Stimulated activated CD8-positive, alpha-beta memory T cell treated with anti-CD3 and anti-CD28 coated beads, Interleukin-4, amount 100 ng/mL, for 4 hours (primary cell): ENCODE measurements at regions not wholly inside any gene's neighbourhood (a gene's known extent, or its start where the extent isn't known, plus 50 kb on each side); places are given as distances from the start of the nearest gene placed in this dataset.
"Not testable (repeated sequence)": the region's sequence is repeated elsewhere in the genome, so short reads cannot be mapped to it uniquely, and the experiment has no call there.

Experiments used
- DNase-seq, 2 donors: peaks; one replicate each; pipeline ENCODE4 v3.0.0-alpha.2; 2020; ENCODE audit warnings: low read depth in 2 of 2, low spot score in 1 of 2

DNA sequence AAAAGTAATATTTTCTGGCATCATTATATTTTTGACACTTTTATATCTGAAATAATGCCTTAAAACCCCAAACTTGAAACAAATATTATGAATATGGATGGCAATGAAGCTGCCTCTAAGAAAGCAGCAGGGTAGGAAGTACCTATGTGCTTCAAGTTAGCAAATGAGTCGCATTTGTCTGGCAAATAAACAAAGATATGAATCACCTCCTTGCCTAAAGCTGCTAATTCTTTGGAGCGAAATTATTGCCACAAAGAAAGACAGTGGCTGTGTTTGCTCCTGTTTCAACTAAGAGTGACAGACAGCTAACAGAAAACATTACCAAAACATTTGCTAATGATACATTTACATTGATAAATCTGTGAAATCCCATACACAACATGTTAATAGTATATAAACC lies 854.9 kb downstream of the RPS29 start:
- no peak for DNase-seq

DNA sequence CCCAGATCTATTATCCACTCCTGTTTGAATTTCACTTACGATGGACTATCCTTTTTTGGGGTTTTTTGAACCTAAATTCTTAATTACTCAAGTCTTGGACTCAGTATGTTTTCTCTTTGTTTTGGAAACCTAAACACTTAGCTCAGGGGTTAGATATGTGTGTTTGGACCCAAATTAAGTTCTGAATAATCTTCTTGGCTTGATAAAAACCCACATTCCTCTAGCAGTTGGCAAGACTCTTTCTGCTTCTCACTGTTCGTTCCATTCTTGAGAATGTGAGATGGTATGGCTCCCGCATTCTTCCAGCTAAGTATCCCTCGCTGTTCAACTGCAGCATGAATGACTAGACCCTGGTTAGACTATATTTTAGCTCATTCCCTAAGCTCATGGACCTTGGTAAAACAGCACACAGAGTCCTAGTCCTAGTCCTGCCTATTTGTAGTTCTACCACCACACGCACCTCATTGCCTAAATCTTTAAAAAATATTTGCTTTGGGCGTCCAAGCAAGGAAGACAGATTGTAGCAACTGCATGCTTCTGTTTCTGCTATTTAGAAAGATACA lies 860.0 kb downstream of the RPS29 start:
- DNase-seq: no peak

- DNase-seq: no peak
Observed at GRCh38 chr14:48725051-48725734, 861.0 kb downstream of the RPS29 start.

- no peak for DNase-seq
Observed at GRCh38 chr14:48723841-48724495, 862.2 kb downstream of the RPS29 start.

DNA sequence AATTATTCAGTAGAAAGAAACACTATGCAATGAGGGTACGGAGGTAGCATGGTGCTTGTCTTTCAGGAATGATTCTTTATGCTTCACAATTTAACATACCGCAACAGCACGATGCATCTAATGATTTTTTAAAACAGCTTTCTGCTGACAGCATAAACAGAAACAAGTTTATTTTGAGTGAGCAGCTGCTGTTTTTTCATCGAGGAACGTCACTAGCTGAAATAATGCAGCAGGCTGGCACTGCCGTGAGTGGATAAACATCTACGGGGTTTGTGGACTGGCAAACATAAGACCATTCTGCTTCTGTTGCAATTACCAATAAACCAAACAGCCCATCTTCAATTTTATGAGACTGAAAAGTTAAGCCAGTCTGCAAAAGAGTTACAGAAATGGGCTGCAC lies 871.8 kb downstream of the RPS29 start:
- DNase-seq: no peak

DNA sequence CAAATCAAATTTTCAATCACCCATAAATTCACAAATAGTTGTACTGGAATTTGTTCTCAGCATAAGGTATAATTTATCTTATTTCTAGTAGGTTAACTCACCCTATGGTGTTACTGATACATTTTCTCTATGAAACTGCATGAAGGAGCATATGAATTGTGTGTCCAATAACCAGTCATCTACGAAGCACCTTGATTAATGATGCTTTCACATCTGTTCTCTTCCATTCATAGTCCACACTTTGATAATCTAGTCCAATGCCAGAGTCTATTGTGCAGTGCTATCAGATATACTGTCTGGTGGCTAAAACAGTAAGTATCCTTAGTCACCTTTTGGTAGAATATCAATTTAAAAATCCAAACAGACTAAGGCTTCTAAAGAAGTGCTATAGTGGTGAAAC lies 876.0 kb downstream of the RPS29 start:
- DNase-seq: no peak

DNA sequence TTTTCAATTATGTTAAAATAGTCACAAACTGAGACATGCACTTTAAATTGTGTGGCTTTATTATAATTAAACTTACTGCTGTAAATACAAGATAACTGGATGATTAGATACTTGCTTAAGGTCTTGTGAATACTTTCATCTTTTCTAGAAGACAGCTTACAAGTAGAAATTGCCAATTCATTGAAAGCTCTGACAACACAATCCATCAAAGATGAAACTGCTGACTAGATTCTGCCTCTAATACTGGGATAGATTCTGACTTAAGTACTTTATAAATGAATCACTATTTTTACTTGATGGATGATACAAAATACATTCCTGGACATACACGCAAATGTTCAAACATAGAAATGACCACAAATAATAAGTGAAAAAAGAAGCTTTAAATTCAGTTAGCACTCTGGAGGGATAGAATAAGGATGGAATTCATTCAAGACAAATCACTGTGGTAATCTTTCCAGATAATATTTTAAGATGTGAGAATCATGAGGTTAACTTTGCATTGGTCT lies 876.8 kb downstream of the RPS29 start:
- DNase-seq: no peak

GRCh38 chr14:48704639-48705038 lies 881.5 kb downstream of the RPS29 start:
- DNase-seq: no peak

DNA sequence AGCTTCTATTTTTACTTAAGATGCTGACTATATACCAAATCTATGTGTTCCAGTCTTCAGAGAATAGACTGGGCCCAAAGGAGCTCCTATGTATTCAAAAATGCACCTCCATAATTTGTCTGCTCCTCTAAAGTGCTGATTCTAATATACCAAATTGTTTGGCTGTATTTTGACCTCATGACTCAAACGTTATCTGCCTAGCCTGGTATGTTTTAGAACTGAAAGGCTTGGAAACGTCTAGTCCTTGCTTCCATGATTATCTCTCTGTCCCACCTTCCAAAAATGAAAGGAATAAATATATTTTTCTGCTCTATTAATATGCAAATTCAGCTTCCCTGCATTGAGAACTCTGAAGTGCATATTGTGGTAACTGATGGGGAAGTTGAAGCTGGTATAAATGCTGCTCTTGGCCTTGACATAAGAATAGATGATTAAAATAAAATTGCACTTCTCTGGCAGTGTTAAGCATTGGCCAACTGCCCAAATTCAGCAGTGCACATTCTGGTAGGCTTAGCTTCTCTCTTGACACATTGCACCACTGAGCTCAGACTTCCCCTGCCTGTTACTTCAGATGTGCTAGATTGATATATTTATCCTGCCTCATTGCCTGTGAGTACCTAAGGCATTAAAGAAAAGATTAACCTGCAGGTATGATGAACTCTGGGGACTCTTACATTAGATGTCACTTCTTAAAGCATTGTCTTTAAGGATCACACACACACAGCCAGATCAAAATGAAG lies 882.3 kb downstream of the RPS29 start:
- no peak for DNase-seq

GRCh38 chr14:48697362-48697761 lies 888.8 kb downstream of the RPS29 start:
- not testable (repeated sequence) for DNase-seq

- DNase-seq: no peak
Observed at GRCh38 chr14:48693793-48694192, 892.4 kb downstream of the RPS29 start.

DNA sequence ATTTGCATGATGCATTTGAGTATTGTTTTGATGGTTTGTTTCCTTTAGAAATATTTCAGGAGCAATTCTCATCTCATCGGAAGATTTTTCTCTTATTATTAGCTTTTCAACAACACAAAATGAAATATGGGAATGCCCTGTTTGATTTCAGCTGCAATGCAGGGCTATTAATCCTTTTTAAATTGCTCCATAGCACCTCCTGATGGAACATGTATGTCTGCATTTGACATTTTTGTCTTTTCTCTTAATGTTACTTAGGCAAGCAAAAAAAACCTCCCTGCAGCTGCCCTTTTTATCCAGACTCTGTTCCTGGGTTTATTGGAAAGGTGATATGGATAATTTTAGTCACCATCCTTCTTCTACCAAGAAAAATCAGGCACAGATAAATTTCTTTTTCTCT lies 895.8 kb downstream of the RPS29 start:
- DNase-seq: no peak

DNA sequence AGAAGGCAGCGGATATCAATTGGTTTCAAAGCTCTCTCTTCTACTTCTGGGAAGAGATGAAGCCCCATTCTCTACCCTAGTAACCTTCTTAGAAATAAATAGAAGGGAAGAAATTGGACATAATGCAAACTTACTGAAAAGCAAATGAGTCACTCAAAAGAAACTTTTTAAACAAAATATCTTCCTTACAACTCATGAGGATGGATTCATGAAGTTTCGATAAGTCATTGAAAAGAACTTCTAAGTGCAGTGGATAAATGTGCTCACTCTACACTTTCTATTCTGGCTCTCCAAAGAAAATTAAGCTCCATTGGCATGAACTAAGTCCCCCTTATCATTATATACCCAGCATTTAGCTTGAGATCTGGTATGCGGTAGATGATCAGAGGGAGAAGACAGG lies 899.5 kb downstream of the RPS29 start:
- no peak for DNase-seq

- no peak for DNase-seq
Observed at GRCh38 chr14:48672506-48672905, 913.7 kb downstream of the RPS29 start.

GRCh38 chr14:48670939-48671338 lies 915.2 kb downstream of the RPS29 start:
- no peak for DNase-seq

- DNase-seq: no peak
Observed at GRCh38 chr14:48665077-48665784, 920.9 kb downstream of the RPS29 start.

- DNase-seq: no peak
Observed at GRCh38 chr14:48643241-48643640, 942.9 kb downstream of the RPS29 start.

DNA sequence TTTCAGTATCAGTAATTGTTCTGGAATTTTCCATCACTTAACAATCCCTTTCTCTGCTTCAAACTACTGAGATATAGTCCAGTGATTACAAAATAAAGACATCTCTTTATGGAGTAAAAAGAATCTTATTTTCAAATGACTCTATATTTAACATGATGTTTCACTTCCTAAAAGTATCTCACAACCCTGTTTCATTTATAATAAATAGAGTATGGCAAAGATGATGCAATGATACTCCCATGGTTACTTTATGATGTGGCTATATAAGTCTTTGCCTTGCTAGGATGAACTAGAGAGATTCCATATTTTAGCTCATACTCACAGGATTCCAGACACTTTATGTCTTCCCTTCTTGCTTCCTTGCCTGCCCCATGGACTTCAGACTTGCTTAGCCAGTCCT lies 953.5 kb upstream of the MDGA2 start:
- no peak for DNase-seq

DNA sequence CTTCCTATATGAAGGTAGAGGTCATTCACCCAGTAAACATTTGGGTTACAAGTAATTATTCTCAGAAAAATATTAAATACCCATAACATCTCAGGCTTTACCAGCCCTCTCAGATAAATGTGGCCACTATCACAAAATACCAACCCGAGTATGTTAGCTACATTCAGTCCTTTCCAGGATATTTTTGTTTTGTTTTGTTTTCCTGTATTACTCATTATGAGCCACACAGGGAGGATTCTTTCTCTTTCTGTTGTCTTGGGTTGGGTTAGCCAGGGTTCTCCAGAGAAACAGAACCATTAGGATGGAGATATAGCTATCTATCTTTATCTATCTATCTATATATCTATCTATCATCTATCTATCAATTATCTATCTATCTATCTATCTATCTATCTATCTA lies 947.6 kb upstream of the MDGA2 start:
- no peak for DNase-seq

- no peak for DNase-seq
Observed at GRCh38 chr14:48618057-48618456, 942.7 kb upstream of the MDGA2 start.

- no peak for DNase-seq
Observed at GRCh38 chr14:48616931-48617330, 941.5 kb upstream of the MDGA2 start.
